ENCODE measurements at regions not wholly inside any gene's neighbourhood (a gene's known extent, or its start where the extent isn't known, plus 50 kb on each side); places are given as distances from the start of the nearest gene placed in this dataset.

DNA sequence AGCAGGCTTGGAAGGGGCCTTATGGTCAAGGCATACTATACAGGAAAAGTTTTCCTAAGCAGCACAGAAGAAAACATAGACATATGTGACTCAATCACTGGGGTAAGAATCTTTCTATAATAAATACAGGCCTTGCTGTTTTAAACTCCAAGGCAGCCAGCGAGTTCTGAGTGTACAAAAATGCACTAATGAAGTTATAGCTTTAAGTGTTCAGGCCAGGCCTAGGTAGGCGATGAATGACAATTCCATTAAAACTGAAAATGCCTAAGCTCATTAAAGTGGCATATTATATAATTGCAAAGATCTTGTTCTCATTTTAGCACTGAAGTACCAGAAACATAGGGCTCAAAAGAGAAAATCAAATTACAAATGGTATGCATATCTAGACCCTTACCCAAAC is 716.4 kb upstream of the HS3ST1 start:
- no peaks in the 10 kb centered on the region for H3K36me3 ChIP-seq (ENCODE audit: control insufficient read depth in 1 of 2, insufficient read depth in 2 of 2, low read length in 2 of 2)
- H3K4me2 ChIP-seq (ENCODE audit: low read length), result no peak overlapping the region
- no peaks in the 10 kb centered on the region for H3K27me3 ChIP-seq (ENCODE audit: insufficient read depth, low read length)
- RAD21 ChIA-PET (ENCODE audit: low non-redundant PET in 1 of 2, low total read pairs in 2 of 2, uncharacterized antibody in 2 of 2, unreplicated experiment in 2 of 2), result no interaction called here
- no peaks in the 10 kb centered on the region for H3K4me1 ChIP-seq (ENCODE audit: control insufficient read depth in 1 of 2, insufficient read depth in 2 of 2, low read length in 2 of 2)
- no peaks in the 10 kb centered on the region for H3K9me3 ChIP-seq (ENCODE audit: control insufficient read depth in 1 of 2, insufficient read depth in 1 of 2, low read depth in 1 of 2, low read length in 2 of 2)
- intact Hi-C loops (cut with micrococcal nuclease), result no loop called here
- TF ChIP-seq CEBPB (IDR thresholded peaks at IDR 0.05; ENCODE audit: low read depth), result no peak
- no peak for TF ChIP-seq EZH2phosphoT487 (IDR thresholded peaks at IDR 0.05; ENCODE audit: borderline replicate concordance)
- no peak for TF ChIP-seq SP1 (IDR thresholded peaks at IDR 0.05; ENCODE audit: low read depth)
- TF ChIP-seq, protein P1, sequence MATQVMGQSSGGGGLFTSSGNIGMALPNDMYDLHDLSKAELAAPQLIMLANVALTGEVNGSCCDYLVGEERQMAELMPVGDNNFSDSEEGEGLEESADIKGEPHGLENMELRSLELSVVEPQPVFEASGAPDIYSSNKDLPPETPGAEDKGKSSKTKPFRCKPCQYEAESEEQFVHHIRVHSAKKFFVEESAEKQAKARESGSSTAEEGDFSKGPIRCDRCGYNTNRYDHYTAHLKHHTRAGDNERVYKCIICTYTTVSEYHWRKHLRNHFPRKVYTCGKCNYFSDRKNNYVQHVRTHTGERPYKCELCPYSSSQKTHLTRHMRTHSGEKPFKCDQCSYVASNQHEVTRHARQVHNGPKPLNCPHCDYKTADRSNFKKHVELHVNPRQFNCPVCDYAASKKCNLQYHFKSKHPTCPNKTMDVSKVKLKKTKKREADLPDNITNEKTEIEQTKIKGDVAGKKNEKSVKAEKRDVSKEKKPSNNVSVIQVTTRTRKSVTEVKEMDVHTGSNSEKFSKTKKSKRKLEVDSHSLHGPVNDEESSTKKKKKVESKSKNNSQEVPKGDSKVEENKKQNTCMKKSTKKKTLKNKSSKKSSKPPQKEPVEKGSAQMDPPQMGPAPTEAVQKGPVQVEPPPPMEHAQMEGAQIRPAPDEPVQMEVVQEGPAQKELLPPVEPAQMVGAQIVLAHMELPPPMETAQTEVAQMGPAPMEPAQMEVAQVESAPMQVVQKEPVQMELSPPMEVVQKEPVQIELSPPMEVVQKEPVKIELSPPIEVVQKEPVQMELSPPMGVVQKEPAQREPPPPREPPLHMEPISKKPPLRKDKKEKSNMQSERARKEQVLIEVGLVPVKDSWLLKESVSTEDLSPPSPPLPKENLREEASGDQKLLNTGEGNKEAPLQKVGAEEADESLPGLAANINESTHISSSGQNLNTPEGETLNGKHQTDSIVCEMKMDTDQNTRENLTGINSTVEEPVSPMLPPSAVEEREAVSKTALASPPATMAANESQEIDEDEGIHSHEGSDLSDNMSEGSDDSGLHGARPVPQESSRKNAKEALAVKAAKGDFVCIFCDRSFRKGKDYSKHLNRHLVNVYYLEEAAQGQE (IDR thresholded peaks at IDR 0.05; ENCODE audit: low read depth), result no peak
- no peak for TF ChIP-seq ELF1 (IDR thresholded peaks at IDR 0.05; ENCODE audit: borderline replicate concordance, low read depth)
- no peak for TF ChIP-seq CBX3 (IDR thresholded peaks at IDR 0.05; ENCODE audit: low read depth)
- no peak for TF ChIP-seq POLR2A (IDR thresholded peaks at IDR 0.05; ENCODE audit: borderline replicate concordance, extremely low read depth, insufficient read depth, insufficient read length)
- no peak for TF ChIP-seq SRF (IDR thresholded peaks at IDR 0.05; ENCODE audit: low read depth)
- no peak for TF ChIP-seq FOSL1 (IDR thresholded peaks at IDR 0.05; ENCODE audit: low read depth)
- TF ChIP-seq POLR2AphosphoS5 (IDR thresholded peaks at IDR 0.05; ENCODE audit: low read depth, low read length), result no peak
- TF ChIP-seq EZH2 (IDR thresholded peaks at IDR 0.05), result no peak
- no peak for TF ChIP-seq SIN3A (IDR thresholded peaks at IDR 0.05; ENCODE audit: low read depth)
- no peak for TF ChIP-seq TCF7L2 (IDR thresholded peaks at IDR 0.05; ENCODE audit: borderline replicate concordance, extremely low read depth, insufficient read depth, insufficient read length)
- TF ChIP-seq ZNF274 (IDR thresholded peaks at IDR 0.05; ENCODE audit: low read depth, low read length), result no peak
- TF ChIP-seq ZFX (IDR thresholded peaks at IDR 0.05), result no peak
- no peak for TF ChIP-seq JUND (IDR thresholded peaks at IDR 0.05)
- TF ChIP-seq EGR1 (IDR thresholded peaks at IDR 0.05; ENCODE audit: low read depth), result no peak
- TF ChIP-seq, protein P2, sequence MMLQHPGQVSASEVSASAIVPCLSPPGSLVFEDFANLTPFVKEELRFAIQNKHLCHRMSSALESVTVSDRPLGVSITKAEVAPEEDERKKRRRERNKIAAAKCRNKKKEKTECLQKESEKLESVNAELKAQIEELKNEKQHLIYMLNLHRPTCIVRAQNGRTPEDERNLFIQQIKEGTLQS (IDR thresholded peaks at IDR 0.05), result no peak
- TF ChIP-seq, protein P3, sequence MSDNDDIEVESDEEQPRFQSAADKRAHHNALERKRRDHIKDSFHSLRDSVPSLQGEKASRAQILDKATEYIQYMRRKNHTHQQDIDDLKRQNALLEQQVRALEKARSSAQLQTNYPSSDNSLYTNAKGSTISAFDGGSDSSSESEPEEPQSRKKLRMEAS (IDR thresholded peaks at IDR 0.05), result no peak
- TF ChIP-seq, protein P4, sequence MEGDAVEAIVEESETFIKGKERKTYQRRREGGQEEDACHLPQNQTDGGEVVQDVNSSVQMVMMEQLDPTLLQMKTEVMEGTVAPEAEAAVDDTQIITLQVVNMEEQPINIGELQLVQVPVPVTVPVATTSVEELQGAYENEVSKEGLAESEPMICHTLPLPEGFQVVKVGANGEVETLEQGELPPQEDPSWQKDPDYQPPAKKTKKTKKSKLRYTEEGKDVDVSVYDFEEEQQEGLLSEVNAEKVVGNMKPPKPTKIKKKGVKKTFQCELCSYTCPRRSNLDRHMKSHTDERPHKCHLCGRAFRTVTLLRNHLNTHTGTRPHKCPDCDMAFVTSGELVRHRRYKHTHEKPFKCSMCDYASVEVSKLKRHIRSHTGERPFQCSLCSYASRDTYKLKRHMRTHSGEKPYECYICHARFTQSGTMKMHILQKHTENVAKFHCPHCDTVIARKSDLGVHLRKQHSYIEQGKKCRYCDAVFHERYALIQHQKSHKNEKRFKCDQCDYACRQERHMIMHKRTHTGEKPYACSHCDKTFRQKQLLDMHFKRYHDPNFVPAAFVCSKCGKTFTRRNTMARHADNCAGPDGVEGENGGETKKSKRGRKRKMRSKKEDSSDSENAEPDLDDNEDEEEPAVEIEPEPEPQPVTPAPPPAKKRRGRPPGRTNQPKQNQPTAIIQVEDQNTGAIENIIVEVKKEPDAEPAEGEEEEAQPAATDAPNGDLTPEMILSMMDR (IDR thresholded peaks at IDR 0.05 in 2 of 3, conservative IDR thresholded peaks at IDR 0.05 in 1 of 3; ENCODE audit: borderline replicate concordance in 1 of 3, insufficient read depth in 1 of 3, low read depth in 2 of 3, low read length in 2 of 3), result no peak
- DNase-seq (ENCODE audit: low read depth, low spot score) (no peak), ATAC-seq (no peak)
- POLR2A ChIA-PET, result no interaction called here
- BruUV-seq (replicated peaks), result no TSS peak
- H2AFZ ChIP-seq (ENCODE audit: low read depth, low read length, poor library complexity, severe bottlenecking), result no peak overlapping the region
- H3K79me2 ChIP-seq (ENCODE audit: insufficient read depth, low read length), result no peaks in the 10 kb centered on the region
- H3K4me3 ChIP-seq (replicated peaks in 1 of 2; ENCODE audit: low read depth in 1 of 2, low read length in 2 of 2), result no peak overlapping the region
- no peaks in the 10 kb centered on the region for H4K20me1 ChIP-seq (ENCODE audit: insufficient read depth)
- H3K27ac ChIP-seq (ENCODE audit: low read depth, low read length), result no peak overlapping the region
- CTCF ChIA-PET, result no interaction called here
- no peaks in the 10 kb centered on the region for H3K9me2 ChIP-seq (ENCODE audit: insufficient read depth)
- H3K9ac ChIP-seq (ENCODE audit: low read length), result no peak overlapping the region
